ENCODE measurements at regions not wholly inside any gene's neighbourhood (a gene's known extent, or its start where the extent isn't known, plus 50 kb on each side); places are given as distances from the start of the nearest gene placed in this dataset.

- no peak for TF ChIP-seq CTCF (IDR thresholded peaks at IDR 0.05; ENCODE audit: low read depth, low read length)
- DNase-seq (ENCODE audit: low read depth, low spot score), result no peak
- no peak overlapping the region for H3K4me3 ChIP-seq (ENCODE audit: low read depth, low read length)
- in situ Hi-C loops (cut with HindIII; ENCODE audit: low sequenced_read_pairs), result no loop called here
Measured at GRCh38 chr6:81238390-81238789, 514.1 kb downstream of the TENT5A start.

- DNase-seq (ENCODE audit: low read depth, low spot score), result no peak
- no peak overlapping the region for H3K4me3 ChIP-seq (ENCODE audit: low read depth, low read length)
- in situ Hi-C loops (cut with HindIII; ENCODE audit: low sequenced_read_pairs), result no loop called here
- TF ChIP-seq CTCF (IDR thresholded peaks at IDR 0.05; ENCODE audit: low read depth, low read length), result no peak
Measured at GRCh38 chr6:81237226-81237625, 515.3 kb downstream of the TENT5A start.

GRCh38 chr6:81235512-81235911, 517.0 kb downstream of the TENT5A start:
- TF ChIP-seq CTCF (IDR thresholded peaks at IDR 0.05; ENCODE audit: low read depth, low read length), result no peak
- DNase-seq (ENCODE audit: low read depth, low spot score), result no peak
- H3K4me3 ChIP-seq (ENCODE audit: low read depth, low read length), result no peak overlapping the region
- in situ Hi-C loops (cut with HindIII; ENCODE audit: low sequenced_read_pairs), result no loop called here

- in situ Hi-C loops (cut with HindIII; ENCODE audit: low sequenced_read_pairs), result no loop called here
- DNase-seq (ENCODE audit: low read depth, low spot score), result no peak
- no peak for TF ChIP-seq CTCF (IDR thresholded peaks at IDR 0.05; ENCODE audit: low read depth, low read length)
- H3K4me3 ChIP-seq (ENCODE audit: low read depth, low read length), result no peak overlapping the region
Measured at GRCh38 chr6:81233990-81234389, 518.5 kb downstream of the TENT5A start.

- in situ Hi-C loops (cut with HindIII; ENCODE audit: low sequenced_read_pairs), result no loop called here
- H3K4me3 ChIP-seq (ENCODE audit: low read depth, low read length), result no peak overlapping the region
- DNase-seq (ENCODE audit: low read depth, low spot score), result peak; percentile 77
- TF ChIP-seq CTCF (IDR thresholded peaks at IDR 0.05; ENCODE audit: low read depth, low read length), result no peak
Measured at GRCh38 chr6:81228912-81229555, 523.4 kb downstream of the TENT5A start.

GRCh38 chr6:81226957-81227356, 525.5 kb downstream of the TENT5A start:
- no peak for TF ChIP-seq CTCF (IDR thresholded peaks at IDR 0.05; ENCODE audit: low read depth, low read length)
- H3K4me3 ChIP-seq (ENCODE audit: low read depth, low read length), result no peak overlapping the region
- in situ Hi-C loops (cut with HindIII; ENCODE audit: low sequenced_read_pairs), result no loop called here
- DNase-seq (ENCODE audit: low read depth, low spot score), result no peak
